Keratinocyte (primary cell): ENCODE measurements at regions not wholly inside any gene's neighbourhood (a gene's known extent, or its start where the extent isn't known, plus 50 kb on each side); places are given as distances from the start of the nearest gene placed in this dataset.

Experiments used
- EZH2 ChIP-seq: IDR thresholded peaks from one replicate; pipeline ENCODE4 v1.6.1; 2012; ENCODE audit warnings: inconsistent platforms, mild to moderate bottlenecking, low read length, moderate library complexity
- TF ChIP-seq, protein P1 (sequence below), 3 experiments: IDR thresholded peaks in 1 of 3; conservative IDR thresholded peaks in 1 of 3; optimal IDR thresholded peaks in 1 of 3; 2 replicates in 2 of 3; 3 replicates in 1 of 3; pipeline versions ENCODE3 to v1.5.1; 2011; ENCODE audit warnings: low read length in 3 of 3, mild to moderate bottlenecking in 3 of 3, moderate library complexity in 2 of 3, control low read depth in 1 of 3, inconsistent platforms in 1 of 3; ENCODE audit not compliant: insufficient read depth in 2 of 3; ENCODE audit errors: extremely low read depth in 1 of 3

DNA sequence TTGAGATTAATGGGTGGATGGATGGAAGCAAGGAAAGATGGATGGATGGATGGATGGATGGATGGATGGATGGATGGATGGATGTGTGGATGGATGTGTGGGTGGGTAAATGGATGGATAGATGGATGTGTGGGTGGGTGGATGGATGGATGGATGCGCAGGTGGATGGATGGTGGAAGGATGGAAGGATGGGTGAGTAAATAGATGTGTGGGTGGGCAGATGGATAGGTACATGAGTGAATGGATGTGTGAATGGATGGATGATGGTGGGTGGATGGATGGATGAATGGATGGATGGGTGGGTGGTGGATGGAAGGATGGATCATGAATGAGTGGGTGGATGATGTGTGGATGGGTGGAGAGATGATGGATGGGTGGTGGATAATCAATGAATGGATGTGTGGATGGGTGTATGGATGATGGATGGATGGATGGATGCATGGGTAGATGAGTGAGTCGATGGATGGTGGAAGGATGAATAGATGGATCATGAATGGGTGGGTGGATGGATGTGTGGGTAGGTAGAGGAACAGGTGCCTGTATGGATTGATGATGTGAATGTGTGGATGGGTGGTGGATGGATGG lies 375.2 kb downstream of the BRD1 start:
- TF ChIP-seq, protein P1, sequence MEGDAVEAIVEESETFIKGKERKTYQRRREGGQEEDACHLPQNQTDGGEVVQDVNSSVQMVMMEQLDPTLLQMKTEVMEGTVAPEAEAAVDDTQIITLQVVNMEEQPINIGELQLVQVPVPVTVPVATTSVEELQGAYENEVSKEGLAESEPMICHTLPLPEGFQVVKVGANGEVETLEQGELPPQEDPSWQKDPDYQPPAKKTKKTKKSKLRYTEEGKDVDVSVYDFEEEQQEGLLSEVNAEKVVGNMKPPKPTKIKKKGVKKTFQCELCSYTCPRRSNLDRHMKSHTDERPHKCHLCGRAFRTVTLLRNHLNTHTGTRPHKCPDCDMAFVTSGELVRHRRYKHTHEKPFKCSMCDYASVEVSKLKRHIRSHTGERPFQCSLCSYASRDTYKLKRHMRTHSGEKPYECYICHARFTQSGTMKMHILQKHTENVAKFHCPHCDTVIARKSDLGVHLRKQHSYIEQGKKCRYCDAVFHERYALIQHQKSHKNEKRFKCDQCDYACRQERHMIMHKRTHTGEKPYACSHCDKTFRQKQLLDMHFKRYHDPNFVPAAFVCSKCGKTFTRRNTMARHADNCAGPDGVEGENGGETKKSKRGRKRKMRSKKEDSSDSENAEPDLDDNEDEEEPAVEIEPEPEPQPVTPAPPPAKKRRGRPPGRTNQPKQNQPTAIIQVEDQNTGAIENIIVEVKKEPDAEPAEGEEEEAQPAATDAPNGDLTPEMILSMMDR (optimal IDR thresholded peaks at IDR 0.05 in 1 of 3, IDR thresholded peaks at IDR 0.05 in 1 of 3, conservative IDR thresholded peaks at IDR 0.05 in 1 of 3; ENCODE audit: extremely low read depth in 1 of 3, insufficient read depth in 2 of 3, low read length in 3 of 3) = no peak
- TF ChIP-seq EZH2 = no peak
